Dermis microvascular lymphatic vessel endothelial cell (primary cell): ENCODE measurements at regions not wholly inside any gene's neighbourhood (a gene's known extent, or its start where the extent isn't known, plus 50 kb on each side); places are given as distances from the start of the nearest gene placed in this dataset.

ENCODE experiments used
- DNase-seq, 2 donors: peaks; one replicate each; pipeline versions ENCODE4 v3.0.0 to v3.0.0-alpha.2; 2010; ENCODE audit warnings: low read depth in 2 of 2

DNA sequence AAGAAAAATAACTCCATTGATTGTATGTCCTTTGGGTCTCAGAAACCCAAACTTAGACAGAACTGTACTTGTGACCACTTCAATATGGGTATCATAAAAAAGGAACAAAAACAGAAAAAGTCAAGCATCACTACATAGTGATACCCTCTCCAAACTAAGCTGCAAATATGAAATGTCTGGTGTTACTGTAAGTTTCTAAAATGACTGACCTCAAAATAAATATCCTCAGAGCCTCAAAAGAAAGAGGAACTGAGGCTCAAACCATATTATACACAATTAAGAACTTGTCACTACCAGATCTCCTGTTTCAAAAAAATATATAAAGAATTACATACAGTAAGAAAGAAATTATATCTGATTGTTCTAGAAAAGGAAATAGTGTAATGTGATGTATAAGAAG lies 787.9 kb upstream of the KLHL1 start:
- DNase-seq = no peak

DNA sequence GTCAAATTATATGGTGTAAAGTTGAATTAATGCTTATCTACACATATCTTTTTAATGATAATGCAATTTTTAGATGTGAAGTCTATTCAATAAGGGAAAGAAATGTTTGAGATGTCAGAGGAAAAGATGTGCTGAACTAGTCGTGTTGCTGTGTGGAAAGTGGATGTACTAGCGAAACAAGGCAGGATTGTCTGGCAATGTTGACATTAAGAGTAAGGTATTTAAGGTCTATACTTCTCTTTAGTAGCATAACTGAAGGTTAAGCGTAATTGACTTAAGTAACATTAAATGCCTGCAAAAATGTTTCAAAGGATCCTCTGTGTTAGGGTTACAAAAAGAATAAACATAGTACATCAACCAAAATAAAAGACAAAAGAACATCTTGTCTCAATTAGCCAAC lies 787.3 kb upstream of the KLHL1 start:
- DNase-seq = no peak

DNA sequence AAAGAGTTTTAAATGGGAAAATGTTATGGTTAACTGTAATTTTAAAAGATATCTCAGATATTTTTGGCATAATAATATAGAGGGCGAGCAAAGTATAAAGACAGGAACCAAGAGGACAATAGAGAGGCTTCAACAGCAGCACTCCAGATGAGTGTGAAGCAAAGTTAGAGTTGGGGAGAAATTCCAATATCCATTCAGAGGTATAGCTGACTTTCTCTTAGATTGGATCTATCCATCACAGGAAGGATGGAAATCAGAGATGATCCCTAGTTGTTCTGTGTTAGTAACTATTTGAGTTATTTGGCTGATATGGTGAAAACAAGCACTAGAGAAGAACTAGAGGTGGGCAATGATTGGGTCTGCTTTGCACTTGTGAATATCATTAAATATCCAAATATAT lies 786.0 kb upstream of the KLHL1 start:
- no peak for DNase-seq

- DNase-seq = no peak
These were observed 785.6 kb upstream of the KLHL1 start for GRCh38 chr13:70893832-70894231.

DNA sequence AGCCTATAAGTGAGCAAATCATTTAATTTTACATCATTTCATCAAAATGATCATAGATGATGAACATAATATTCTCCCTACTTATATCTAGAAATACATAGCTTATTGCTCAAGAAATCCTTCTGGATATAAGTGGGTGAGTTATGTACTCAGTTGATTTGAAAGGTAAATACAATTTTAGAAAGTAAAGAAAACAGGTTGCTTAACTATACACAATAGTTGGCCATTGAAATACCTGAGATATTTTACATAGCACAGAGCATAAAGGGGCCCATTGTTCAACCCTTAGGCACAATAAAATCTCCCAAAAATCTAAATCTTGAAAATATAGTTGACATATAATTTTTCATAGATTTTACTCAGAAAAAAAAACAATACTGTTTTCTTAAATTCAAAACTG lies 782.0 kb upstream of the KLHL1 start:
- no peak for DNase-seq

DNA sequence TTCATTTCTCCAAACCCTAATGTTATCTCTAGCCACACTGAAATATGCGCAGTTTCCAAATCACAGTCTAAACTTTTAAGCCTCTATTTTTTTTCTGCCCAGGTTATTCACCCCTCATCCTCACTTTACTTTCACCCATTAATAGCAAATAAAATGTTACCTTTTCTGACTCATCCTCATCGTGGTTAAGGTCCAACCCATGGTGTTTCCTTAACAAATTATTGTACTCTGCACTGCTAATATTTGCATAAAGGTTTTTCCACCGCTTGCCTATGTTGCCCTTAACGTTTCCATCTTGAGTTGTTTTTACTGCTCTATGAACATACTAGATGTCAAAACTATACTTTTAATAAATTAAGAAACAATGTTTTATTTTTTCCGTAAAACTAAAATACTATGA lies 780.9 kb upstream of the KLHL1 start:
- no peak for DNase-seq

DNA sequence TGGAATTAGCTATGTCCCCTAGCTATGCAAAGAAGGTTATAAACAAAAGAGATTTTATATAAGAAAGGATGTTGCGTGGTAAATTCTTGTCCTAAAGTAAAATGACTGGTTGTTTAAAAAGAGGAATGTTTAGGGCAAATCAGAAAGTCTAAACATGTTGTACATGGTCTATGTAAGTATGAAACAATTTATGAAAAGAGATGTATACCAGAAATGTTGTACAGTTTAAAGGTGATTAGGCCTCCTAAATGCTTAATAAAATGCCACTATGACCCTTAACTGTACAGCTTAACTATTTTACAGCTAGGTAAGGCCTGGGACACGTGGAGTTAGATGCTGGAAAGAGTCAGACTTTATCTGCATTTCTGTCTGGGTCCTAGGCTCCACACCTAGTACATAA lies 775.9 kb upstream of the KLHL1 start:
- DNase-seq = no peak

- DNase-seq = no peak
These were observed 766.4 kb upstream of the KLHL1 start for GRCh38 chr13:70874636-70875035.

DNA sequence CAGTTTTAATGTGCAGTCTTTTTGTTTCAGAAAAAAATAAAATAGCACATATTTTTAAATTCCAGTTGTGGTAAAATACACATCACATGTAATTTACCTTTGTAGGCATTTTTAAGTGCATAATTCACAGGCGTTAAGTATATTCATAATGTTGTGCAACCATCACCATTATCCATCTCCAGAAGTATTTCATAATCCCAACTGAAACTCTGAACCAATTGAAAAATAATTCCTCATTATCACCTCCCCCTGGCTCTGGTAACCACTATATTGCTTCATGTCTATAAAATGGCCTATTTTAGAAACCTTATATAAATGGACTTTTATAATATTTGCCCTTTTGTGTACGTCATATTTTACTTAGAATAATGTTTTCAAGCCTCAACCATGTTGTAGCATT lies 756.5 kb upstream of the KLHL1 start:
- no peak for DNase-seq

DNA sequence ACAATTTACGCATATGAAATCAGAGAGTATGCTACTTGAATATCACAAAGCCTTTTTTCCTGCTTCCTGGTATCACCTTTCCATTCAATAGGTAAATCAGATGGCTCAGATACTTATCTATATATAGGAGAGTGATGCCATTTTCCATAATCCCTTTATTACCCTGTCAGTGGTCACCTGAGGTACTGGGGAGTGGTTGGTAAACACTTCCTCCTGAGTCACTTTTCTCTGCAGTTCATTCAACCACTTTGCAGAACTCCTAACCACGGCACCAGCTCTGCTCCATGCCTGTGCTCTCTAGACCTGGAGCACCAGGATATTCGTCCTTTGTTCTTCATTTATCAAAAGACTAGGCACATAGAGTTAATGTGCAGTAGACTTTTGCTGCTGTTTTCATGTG lies 748.5 kb upstream of the KLHL1 start:
- DNase-seq = no peak

GRCh38 chr13:70856025-70856424 lies 747.8 kb upstream of the KLHL1 start:
- DNase-seq = no peak

DNA sequence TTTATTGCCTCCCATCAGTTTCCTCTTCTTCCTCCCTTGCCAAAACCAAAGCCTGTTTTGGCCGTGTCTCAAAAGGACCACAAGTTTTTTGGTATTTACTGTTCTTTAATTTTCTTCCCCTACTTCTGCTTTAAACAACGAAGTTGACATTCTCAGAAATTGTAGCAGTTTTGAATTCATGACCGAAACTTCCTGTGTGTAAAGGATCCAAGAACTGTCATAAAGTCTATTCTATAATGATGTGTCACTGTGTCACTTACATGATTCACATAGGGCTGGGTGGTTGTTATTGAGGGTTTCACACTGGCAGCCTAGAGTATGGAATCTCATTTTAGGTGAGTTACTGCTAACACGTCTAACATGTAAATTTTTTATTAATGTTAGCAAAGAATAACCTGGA lies 741.0 kb upstream of the KLHL1 start:
- no peak for DNase-seq

- no peak for DNase-seq
These were observed 736.3 kb upstream of the KLHL1 start for GRCh38 chr13:70844391-70845108.

DNA sequence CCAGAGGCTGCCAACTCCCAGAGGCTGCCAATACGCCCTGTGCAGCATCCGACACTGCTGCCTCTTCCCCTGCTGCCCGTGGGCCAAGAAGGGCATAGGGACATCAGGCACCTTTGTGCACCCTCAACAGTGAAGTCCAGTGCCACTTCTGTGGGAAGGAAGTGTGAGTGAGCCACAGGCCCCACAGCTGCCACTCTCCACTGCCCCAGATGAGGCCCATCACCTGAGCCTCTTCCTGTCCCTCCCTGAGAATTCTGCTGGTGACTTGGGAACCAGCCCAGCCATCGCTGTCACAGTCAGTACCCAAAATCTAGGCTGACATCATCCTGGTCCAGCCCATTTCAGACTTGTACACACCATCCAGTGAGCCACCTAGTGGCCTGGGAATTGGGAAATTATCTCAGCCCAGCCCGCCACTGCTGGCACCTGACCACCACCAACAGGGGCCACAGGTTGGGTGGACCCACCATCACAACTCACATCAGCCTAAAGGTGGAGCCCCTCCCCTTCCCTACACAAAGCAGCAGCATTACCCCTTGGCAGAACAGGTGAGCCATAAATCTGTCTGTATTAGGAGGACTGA lies 733.9 kb upstream of the KLHL1 start:
- no peak for DNase-seq

GRCh38 chr13:70841240-70842061 lies 733.2 kb upstream of the KLHL1 start:
- DNase-seq = no peak

GRCh38 chr13:70835371-70835770 lies 727.1 kb upstream of the KLHL1 start:
- no peak for DNase-seq

DNA sequence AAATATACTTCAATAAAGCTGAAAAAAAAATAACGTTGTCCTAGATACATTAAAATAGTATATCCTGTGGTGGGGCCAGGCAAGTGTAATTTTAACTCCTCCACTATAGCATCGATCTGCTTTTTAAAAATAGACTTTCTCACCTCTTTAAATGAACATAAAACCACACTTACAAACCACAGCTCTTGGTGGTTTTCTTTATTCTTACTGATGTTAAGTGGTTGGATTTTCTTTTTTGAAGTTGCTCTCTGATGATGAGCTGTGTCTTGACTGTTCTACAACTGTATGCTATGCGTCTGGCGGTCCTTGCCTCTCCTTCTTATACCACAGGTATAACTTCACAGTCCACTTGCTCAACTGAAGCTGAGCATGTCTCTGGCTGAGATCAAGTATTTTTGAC lies 721.5 kb upstream of the KLHL1 start:
- no peak for DNase-seq

DNA sequence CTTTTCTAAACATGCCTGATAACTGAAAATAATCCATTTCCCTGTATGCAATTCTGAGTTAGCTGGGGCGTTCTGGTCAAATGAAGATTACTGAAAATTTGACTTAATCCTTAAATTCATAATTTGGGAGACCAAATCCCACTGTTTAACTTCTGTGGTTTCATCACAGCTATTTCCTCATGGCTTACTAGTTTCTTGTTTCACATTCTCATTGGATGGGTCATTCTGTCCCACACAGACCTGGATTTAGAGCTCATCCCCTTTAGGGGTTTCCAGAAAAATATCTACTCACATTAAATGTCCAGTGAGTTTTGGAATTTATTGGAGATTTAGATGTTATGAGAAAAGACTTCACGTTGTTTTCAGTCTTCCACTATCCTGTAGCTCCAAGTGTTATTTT lies 709.3 kb upstream of the KLHL1 start:
- DNase-seq = no peak

DNA sequence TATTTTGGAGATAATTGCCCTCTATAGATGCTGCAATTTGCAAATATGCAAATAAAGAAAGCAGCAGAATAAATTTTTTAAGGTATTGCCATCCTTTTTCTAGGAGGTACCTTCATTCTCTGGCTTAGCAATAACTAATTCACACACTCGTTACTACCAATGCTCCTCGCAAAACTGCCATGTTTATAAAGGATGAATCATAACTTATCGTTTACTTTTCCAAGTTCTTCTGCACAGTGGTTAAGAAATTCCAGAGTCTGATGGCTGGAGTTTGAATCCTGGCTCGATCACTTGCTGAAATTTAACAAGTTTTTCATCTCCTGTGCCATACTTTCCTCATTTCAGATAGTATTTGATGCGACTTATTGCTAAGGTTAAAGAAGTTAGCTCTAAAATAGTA lies 708.6 kb upstream of the KLHL1 start:
- no peak for DNase-seq

DNA sequence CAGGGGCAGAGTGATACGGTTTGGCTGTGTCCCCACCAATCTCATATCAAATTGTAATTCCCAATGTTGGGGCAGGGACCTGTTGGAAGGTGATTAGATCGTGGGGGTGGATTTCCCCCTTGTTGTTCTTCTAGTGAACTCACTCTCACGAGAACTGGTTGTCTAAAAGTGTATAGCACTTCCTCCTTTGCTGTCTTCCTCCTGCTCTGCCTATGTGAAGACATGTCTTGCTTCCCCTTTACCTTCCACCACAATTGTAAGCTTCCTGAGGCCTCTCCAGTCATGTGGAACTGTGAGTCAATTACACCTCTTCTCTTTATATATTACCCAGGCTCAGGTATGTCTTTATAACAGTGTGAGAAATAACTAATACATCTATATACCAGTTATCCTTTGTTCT lies 706.4 kb upstream of the KLHL1 start:
- DNase-seq = no peak

GRCh38 chr13:70812481-70812880 lies 704.2 kb upstream of the KLHL1 start:
- no peak for DNase-seq

GRCh38 chr13:70809588-70809987 lies 701.3 kb upstream of the KLHL1 start:
- DNase-seq = no peak

GRCh38 chr13:70798385-70798784 lies 690.1 kb upstream of the KLHL1 start:
- DNase-seq = no peak
